NAMALWA (cell line): ENCODE measurements at regions not wholly inside any gene's neighbourhood (a gene's known extent, or its start where the extent isn't known, plus 50 kb on each side); places are given as distances from the start of the nearest gene placed in this dataset.

Source experiments
- DNase-seq: peaks from one replicate; pipeline ENCODE4 v3.0.0-alpha.2; 2015; ENCODE audit warnings: low spot score

DNA sequence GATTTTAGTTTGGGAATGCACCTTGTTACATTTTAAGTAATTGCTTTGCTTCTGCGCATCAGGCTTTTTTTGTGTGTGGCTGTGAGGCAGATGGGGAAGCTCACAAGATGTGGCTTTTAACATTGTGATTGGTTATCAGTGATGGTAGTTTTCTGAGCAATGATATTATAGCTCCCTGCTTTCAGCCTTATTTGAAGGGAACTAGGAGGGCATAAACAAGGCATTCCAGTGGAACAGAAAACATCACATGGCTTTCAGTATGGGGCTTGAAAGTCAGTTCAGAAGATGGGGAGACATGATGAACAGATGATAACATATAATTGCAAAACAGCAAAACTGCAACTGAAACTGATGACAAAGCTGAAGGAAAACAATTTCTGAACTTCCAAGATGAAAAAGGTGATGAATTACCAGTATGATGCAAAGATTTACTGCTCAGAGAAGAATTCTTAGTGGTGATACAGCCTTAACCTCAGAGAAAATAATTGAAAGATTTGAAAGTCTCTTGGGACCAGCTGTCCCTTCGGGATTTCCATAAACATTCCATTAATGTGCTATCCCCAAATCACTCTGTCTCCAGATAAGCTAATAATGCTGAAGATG, 439.7 kb downstream of the RND3 start:
- no peak for DNase-seq

- DNase-seq: no peak
Measured at GRCh38 chr2:150046810-150047209, 440.7 kb downstream of the RND3 start.

- DNase-seq: no peak
Measured at GRCh38 chr2:150046211-150046610, 441.3 kb downstream of the RND3 start.

DNA sequence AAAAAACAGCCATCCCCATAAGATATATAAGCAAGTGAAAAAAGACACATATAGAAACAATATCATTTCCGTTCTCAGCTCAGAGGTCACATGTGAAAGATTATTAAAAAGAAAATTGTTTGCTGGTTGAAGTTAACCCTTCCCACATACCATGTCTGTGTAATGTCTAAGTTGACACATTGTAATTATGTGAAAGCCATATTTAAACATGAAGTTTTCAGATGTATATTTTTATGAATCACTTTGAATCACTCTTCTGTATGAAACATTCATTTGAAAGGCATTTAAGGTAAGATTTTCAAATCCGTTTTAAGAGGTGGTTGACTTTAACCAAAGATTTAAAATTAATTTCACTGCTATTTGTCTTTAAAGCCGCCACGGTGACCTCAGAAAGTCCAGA, 441.9 kb downstream of the RND3 start:
- no peak for DNase-seq

DNA sequence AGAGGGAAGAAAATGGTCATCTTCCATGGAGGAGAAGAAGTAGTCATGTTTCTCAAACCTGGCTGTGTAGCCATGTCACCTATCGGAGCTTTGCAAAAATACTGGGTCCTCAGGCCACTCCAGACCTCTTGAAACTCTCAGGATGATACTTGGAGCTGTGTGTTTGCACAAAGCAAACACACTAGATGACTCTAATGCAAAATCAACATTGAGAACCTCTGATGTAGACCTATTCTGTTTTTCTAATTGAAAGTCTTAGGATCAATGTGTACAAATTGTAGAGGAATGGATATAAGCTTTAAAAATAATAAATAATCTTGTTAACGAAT, 444.3 kb downstream of the RND3 start:
- DNase-seq: no peak

GRCh38 chr2:150042500-150043171, 444.8 kb downstream of the RND3 start:
- DNase-seq: no peak

GRCh38 chr2:150041722-150042425, 445.6 kb downstream of the RND3 start:
- no peak for DNase-seq

DNA sequence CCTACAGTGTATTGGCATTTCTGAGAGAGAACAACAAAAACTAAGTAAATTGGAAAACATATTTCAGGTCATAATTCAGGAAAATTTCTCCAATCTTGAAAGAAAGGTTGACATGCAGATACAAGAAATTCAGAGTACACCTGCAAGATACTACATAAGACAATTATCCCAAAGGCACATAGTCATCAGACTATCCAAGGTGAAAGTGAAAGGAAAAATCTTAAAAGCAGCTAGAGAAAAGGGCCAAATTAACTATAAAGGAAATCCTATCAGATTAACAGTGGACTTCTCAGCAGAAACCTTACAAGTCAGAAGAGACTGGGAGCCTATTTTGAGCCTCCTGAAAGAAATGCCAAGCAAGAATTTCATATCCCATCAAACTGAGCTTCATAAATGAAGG, 449.0 kb upstream of the MMADHC start:
- DNase-seq: no peak

DNA sequence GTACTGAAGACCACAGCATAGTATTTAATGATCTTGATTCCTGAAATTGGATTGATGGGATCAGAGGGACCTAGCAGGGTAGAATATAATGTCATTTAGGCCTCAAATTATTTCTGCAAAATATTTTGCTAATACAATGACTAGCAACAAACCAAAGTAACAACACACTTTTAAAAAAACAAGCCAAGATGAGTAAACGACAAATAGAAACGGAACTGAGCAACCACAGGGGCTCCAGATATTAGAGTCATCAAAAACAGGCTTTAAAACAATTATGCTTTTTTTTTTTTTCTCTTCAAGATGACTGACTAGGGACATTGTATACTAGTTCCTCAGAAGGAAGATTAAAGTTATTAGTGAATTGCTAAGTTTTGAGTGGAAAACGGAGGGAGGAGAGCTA, 447.1 kb upstream of the MMADHC start:
- no peak for DNase-seq

GRCh38 chr2:150030436-150031190, 443.0 kb upstream of the MMADHC start:
- no peak for DNase-seq

- no peak for DNase-seq
Measured at GRCh38 chr2:150028322-150028721, 440.7 kb upstream of the MMADHC start.

DNA sequence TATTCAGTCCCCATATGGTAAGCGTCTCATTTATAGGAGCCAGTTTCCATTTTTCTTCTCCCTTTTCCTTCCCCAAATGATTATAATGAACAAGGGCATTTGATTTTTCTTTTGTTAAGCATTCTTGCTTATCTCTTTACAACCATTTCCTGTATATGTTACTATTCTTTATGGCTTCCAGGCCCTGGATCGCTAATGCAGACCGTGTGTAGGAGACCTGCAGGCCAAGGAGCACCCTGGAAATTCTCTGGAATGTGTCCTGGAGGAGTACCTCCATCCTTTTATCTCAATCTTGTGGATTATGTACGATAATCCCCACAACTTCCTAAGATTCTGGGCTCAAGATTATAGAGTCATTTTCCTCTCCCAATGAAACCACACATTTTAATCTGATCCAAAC, 439.6 kb upstream of the MMADHC start:
- DNase-seq: no peak

GRCh38 chr2:150023663-150024062, 436.1 kb upstream of the MMADHC start:
- DNase-seq: no peak

DNA sequence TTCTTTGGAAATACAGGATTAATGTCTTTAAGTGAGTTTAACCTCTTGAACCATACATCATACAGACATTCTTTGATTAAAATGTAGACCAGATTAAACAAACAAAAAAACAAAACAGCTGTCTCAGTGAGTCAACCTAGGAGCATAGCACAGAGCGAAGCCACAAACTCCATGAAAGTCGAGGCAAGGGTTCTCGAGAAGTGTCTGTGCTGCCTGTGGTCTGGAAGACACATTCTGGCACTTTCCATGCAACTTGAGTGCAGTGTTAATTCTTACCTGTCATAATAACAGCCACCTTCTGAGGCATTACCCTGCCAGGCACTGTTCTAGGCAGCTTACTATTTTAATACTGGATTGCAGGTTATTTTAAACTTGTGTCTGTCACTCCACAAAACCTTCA, 435.5 kb upstream of the MMADHC start:
- DNase-seq: no peak

DNA sequence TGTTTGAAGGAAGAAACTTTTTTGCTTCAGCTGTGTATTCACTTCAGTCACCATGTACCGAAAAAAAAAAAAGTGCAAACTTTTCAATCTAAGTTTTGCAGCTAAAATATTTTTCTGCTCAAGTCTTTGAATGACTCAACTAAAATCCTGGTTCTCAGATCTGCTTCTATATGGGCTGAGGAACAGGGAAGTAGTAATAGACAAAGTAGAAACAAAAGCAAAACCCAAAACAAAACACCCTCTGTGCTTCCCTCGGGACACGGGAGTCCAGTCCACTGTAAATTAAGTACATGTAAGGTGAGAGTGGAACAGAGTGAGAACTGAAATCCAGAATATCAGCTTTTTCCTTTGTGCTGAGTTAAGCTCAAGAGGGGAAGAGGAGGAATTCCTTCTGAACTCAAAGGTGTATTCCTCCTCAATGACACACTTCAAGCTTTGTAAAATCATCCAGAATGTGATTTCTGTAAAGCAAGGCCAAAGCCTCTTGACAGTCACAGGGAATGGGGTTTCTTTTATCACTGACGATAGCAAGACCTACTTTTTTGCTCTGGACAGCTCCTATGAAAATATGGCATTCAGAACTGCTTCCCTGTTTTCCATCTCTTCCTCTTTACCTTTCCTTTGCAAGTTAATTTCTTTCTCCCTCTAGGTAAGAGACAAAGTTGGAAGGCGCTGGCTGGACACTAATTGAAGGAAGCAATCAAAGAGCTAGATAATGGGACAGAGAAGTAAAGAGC, 433.5 kb upstream of the MMADHC start:
- DNase-seq: no peak

DNA sequence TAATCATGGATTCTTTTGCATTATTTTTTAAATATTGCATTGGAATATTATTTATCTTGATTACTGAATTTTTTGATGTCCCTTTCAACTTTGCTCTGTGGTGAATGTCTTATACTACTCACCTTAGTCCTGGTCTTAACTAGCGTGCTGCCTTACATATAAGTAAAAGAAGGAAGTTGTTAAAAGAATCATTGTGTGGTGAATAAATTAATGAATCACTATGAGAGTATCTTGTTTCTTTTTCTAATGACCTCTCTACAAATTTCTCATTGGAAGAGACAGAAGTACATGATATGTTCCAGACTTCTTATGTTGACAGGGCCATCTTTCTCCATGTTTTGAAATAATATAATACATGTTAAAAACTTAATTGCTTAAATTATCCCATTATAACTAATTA, 432.6 kb upstream of the MMADHC start:
- DNase-seq: no peak

DNA sequence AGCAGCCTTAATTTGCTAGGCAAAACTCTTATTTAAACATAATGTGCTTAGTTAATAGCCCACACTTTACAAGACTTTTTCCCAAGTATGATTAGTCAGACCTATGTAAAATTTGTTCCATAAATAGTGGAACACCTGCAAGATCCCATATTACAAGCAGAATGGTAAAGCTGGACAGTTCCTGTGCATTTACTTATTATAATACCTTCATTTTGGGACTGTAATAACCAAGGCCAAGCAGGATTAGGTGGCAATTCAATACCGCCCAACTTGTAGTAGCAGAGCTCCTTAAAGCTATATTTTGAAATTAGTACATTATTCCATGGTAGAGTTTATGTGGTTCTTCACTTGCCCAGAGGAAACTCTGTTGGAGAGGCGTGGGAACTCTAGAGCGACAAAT, 431.5 kb upstream of the MMADHC start:
- DNase-seq: no peak

- no peak for DNase-seq
Measured at GRCh38 chr2:150012986-150013385, 425.4 kb upstream of the MMADHC start.

DNA sequence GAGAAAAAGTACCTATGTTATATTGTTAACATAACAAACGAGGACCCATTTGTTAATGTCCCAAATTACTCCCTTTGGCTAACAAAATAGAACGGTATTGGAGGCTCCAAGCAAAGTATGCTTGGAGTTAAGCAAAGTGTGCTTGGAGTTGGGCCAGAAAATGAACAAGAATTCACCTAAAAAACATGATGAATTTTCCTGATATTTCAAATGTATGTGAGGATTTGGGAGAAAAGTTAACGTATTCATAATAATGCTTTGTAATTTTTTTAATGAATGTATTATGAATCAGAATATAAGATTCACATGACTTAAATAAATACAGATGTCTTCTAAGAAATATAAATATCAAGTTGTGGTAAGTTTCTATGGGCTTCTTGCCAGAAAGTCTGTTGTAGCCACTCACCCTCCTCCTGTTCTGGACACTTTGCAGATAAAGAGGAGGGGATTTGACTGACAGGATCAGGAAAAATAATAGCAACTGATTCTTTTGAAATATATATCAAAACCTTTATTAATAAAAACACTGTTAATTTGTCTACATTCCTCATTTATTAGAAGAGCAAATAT, 423.7 kb upstream of the MMADHC start:
- no peak for DNase-seq

DNA sequence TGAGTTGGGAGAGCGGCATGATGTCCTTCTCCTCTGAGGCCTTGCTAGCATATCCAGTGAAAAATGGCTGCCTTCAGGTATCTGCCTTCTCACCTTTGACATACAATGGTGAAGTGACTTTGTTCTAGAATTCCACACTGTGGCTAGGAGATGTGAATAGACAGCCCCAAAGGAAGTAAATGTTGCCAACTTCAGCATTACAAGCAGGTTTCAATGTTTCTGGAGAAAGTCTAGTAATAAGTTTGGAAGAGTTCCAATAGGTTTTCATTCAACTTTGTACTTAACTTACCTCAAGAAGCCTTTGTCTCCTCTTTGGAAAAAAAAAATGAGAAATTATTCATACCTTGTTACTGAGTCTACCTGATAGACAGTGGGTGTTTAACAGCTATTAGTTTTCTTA, 421.3 kb upstream of the MMADHC start:
- DNase-seq: no peak

- DNase-seq: no peak
Measured at GRCh38 chr2:150007815-150008430, 420.3 kb upstream of the MMADHC start.

- no peak for DNase-seq
Measured at GRCh38 chr2:150006591-150006990, 419.0 kb upstream of the MMADHC start.
